Stimulated activated CD8-positive, alpha-beta memory T cell treated with anti-CD3 and anti-CD28 coated beads, Interleukin-4, amount 100 ng/mL, for 48 hours (primary cell): ENCODE measurements at regions not wholly inside any gene's neighbourhood (a gene's known extent, or its start where the extent isn't known, plus 50 kb on each side); places are given as distances from the start of the nearest gene placed in this dataset.
"Not testable (repeated sequence)": the region's sequence is repeated elsewhere in the genome, so short reads cannot be mapped to it uniquely, and the experiment has no call there.

Experiments
- DNase-seq: peaks from one replicate; pipeline ENCODE4 v3.0.0-alpha.2; 2020

DNA sequence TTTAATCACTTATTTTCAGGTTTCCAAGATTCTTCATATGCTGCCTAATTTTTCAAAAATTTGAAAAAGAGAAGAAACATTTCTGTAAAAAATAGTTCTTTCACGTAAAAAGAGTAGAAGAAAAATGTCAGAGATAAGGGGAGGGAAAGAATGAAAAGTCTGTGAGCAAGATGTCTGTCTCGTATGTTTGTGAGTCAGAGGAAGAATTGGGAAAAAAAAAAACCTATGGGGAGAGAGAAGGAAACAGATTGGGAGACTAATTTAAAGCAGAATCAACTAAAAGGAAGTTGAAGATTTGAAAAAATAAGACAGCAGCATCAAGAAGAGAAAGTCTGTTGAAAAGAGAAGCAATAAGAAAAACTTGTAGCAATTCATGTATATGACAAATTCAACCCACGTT lies 456.3 kb downstream of the HINT1 start:
- DNase-seq: no peak

DNA sequence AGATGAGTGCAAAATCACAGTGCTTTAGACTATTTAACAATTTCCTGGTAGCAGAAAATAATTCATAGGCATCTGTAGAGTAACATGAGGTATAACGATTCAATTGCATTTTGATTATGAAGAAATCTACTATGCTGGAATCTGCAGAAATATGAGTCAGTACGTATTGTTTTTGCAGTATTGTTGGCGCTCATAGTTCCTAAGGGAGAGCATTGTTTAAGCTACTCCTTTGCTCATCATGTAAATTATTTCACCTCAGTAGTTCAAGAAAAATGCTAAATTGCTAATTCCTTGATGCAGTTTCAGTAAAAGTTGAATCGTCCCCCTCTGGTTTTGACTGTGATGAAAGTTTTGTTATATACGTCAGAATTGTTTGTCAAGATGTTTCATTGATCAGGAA lies 458.4 kb downstream of the HINT1 start:
- DNase-seq: no peak

DNA sequence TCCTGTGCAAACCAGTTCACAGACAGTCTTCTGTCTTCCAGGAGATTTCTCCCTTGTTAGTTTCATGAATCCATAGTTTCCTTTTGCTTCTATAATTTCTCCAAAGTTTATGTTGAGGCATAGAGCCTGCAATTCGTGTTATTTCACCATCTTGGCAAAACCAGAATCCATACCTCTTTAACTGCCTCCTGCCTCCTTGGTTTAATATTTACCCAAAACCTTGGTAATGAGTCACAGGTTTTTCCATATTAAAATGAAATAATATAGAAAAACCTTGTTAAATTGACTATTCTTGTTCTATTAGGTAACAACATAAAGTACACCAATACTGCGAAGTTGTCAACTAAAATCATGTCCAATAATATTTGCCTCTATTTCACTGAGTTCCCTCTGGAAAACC lies 459.7 kb downstream of the HINT1 start:
- DNase-seq: no peak

DNA sequence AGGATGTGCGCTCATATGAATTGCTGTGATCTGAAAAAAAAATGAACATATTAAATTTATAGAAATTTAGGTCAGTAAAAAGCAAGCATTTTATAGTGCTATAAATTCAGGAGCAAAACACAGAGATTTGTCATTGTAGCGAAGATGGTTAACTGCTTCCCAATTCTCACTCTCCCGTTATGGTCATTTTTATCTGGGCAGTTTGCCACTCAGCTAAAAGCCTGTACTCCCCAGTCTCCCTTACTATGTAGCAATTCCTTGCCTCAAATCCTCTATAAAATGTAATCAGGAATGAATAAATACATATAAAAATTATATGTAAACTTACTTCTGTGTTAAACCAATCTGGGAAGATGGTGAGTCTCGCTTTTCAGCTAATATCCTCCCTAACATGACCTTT lies 471.5 kb downstream of the HINT1 start:
- no peak for DNase-seq

DNA sequence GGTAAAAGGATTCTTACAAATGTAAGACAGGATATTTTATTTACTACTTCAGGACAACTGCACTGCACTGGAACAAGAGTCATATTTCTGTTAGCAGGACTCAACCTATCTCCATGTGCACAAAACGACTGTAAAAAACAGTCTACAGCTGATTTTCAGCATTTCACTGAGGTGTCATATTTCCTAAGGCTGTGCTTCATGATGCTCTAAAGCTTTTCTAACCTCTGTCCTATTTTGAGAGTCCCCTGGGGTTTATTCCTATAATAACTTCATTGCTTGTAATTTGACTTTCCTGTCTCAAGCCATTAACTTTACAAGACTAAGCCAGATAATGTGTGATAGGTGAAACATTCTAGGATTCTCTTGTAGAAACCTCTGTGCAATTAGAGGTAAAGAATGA lies 472.3 kb downstream of the HINT1 start:
- no peak for DNase-seq

DNA sequence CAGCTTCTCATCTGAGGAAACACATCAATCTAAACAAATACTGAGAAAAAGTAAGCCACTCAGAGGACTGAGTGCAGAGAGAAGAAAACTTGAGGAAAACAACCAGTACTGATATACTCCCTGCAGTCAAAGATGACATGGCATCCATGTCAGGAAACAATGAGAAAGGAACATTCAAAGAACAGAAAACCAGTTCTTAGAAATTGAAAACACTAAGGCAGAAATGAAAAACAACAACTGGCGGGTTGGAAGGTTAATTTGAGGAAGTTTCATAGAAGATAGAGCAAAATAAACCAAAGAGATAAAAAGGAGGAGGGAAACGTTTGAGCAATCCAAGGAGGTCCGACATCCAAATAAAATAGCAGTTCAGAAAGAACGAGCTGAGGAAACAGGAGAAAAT lies 475.2 kb downstream of the HINT1 start:
- DNase-seq: no peak

DNA sequence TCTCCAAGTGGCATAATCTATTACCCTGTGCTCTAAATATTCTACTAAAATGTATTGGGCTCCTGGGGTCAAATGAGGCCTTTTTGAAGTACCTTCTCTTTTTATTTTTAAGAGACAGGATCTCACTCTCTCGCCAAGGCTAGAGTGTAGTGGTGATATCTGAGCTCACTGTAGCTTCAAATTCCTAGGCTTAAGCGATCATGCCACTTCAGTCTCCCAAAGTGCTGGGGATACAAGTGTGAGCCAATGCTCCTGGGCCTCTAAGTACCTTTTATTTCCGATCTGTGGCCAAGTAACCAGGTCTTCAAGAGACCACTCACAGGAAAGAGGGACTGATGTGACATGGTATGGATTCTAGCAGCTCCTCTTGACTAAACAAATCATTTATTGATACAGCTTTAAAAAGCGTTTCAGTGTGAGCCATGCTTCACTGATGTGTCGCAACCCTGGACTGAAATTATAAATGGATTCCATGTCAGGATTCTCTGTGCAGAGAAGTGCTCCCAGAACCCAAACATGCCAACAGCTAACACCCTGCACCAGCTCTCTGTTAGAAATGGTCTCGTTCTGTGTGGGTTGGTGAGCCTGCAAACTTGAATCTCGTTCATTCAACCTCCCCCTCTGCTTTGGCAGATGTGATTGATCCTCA lies 477.8 kb downstream of the HINT1 start:
- no peak for DNase-seq

DNA sequence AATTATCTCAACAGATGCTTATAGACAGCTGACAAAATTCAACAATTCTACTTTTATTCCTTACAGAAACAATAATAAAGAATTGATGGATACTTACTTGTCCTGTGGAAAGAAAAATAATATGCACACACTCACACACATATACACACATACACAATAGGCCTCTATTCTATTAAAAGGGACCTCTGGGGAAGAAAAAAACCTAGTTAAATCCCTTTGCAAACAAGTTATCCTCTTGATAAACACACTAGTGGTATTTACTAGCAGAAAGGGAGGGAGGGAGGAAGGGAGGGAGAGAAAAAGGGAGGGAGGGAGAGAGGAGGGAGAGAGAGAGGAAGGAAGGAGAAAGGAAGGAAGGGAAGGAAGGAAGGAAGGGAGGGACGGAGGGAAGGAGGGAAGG lies 486.4 kb downstream of the HINT1 start:
- DNase-seq: no peak

DNA sequence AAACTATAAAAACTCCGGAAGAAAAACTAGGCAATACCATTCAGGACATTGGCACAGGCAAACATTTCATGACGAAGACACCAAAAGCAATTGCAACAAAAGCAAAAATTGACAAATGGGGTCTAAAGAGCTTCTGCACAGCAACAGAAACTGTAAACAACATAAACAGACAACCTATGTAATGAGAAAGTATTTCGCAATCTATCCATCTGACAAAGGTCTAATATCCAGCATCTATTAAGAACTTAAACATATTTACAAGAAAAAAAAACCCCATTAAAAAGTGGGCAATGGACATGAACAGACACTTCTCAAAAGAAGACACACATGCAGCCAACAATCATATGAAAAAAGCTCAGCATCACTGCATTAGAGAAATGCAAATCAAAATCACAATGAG lies 498.6 kb downstream of the HINT1 start:
- no peak for DNase-seq

DNA sequence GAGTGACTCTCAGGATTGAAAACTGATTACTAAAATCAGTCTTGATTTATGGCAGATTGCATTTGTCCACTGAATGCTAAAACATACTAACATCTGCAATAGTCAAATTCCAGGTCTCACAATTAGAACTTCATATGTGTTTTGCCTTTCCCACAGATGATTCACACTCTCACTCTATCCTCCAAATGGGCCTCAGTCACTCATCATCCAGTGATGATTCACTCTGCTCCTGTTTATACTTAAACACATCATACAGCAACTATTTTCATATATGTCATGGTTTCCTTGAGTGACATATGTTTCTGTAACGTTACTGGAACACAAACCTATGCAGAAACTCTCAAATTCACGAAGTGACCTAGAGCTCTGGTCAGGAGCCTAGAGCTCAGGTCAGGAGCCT lies 512.9 kb downstream of the HINT1 start:
- DNase-seq: no peak

DNA sequence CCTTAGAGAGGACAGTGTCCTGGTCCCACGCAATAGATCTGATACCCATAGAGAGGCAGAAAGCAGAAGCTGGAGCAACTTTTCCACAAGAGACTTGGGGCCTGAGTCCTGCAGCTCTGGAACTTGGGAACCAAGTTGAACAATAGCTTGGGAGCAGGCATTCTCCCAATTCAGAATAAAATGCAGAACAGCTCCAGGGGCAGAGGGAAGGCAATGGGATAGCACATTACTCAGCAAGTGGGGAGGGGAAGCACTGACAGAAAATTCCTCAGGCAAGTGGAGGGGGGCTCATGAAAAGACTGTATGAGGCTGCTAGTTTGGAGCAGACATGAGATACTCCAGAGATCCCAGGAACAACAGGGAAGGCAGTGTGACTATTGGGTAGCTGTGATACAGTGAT lies 513.6 kb downstream of the HINT1 start:
- DNase-seq: no peak

DNA sequence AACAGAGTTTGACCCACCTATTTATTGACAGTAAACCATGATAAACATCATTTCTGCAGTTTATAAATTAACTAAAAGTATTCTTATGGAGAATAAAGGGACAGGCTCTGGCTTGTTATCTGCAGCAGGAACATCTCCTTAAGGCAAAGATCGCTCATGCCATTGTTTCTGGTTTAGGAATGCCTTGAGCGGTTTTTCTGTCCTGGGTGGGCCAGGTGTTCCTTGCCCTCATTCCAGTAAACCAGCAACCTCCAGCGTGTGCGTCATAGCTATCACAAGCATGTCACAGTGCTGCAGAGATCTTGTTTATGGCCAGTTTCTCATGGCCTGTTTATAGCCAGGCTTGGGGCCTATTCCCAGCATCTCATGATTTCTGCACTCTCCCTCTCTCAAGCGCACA lies 521.7 kb downstream of the HINT1 start:
- no peak for DNase-seq

DNA sequence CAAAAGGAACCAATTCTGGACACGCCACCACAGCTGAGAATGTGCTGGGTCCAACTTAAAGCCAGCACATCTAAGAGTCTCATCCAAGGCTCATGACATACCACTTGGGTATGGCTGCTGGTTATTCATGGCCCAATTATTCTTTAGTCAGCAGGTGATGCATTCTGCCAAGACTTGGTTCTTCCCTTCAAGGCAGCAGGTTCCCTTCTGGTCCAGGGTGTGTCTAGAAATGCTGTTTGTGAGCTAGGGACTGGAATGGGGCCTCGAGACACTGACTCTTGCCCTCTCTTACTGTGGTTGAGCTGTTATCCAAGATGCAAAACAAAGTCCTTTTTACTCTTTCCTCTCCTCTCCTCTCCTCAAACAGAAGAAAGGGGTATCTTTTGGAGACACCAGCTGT lies 522.6 kb downstream of the HINT1 start:
- no peak for DNase-seq

DNA sequence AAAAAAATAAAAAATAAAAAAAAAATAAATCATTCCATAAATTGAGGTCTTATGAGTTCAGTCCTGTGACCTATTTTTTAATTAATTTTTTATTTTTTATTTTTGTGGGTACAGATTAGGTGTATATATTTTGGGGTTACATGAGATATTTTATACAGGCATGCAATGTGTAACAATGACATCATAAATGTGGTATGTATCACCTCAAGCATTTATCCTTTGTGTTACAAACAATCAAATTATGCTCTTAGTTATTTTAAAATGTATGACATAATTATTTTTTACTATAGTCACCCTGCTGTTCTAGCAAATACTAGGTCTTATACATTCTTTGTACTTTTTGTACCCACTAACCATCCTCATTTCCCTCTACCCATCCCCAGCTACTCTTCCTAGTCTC lies 537.9 kb downstream of the HINT1 start:
- DNase-seq: no peak

DNA sequence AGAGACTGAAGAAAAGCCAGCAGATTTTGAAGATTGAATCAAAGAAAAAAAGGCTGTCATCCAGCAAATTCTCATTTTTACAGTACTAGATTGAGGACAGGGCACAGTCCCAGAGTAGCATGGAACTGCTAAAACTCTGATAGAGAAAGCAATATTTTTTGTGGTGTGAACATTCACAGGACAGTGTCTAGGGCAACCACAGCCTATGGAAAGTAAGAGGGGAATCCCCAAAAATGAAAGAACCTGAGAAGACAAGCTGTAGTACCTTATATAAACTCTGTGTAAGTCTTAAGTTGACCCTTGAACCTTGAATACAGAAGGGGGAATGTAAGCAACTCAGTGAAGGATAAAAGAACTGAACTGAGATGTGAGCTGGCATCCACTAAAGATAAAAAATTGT lies 540.3 kb downstream of the HINT1 start:
- no peak for DNase-seq

DNA sequence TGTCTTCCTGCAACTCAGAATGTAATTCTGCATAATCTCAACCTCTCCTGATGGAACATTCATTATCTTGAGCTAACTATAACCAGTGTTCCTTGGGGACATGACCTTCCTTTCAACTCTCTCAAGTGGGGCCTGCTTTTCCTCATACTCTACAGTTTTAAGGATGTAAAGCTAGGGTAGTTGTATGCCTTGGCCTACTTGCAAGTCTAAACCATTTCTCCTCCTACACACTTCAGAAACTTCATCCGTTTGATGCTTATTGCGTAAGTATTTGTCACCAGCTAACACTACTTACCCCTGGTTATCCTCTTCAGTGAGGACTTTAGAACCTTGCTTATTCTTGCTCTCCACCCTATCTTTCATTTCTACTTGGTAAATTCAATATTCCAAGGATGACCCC lies 548.9 kb downstream of the HINT1 start:
- no peak for DNase-seq

DNA sequence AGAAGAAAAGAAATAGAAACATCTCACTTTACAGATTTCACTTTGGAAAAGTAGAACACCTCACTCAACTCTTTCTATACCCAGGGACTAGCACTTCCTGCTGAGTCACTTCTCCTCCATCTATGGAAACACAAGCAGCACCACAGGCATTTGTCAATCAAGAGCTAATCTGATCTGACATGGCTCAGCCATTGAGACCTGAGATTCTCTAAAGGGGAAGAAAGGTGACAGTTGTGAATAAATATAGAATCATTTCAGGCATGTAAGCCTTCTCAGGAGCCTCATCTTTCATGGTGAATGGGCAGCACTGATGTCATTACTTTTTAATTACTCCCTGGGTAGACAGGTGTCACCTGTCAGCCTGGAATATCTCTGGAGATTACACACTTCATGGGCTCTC lies 559.8 kb downstream of the HINT1 start:
- no peak for DNase-seq

DNA sequence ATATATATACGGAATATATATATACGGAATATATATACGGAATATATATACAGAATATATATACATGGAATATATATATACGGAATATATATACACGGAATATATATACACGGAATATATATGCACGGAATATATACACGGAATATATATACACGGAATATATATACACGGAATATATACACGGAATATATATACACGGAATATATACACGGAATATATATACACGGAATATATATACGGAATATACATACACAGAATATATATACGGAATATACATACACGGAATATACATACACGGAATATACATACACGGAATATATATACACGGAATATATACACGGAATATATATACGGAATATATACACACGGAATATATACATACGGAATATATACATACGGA lies 568.4 kb downstream of the HINT1 start:
- DNase-seq: not testable (repeated sequence)

DNA sequence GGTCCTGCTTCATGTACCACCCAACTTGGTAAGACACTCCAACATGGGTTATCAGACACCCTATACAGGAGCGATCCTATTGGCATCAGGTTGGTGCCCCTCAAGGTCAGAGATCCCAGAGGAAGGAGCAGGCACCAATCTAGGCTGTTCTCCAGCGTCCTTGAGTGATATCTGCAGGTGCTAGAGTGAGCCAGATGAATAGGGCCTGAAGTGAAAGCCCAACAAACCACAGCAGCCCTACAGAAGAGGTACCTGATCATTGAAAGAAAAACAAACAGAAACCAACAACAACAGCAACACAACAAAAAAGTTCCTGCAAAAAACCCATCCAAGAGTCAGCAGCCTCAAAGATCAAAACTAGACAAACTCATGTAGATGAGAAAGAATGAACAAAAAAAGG lies 584.8 kb downstream of the HINT1 start:
- DNase-seq: no peak

DNA sequence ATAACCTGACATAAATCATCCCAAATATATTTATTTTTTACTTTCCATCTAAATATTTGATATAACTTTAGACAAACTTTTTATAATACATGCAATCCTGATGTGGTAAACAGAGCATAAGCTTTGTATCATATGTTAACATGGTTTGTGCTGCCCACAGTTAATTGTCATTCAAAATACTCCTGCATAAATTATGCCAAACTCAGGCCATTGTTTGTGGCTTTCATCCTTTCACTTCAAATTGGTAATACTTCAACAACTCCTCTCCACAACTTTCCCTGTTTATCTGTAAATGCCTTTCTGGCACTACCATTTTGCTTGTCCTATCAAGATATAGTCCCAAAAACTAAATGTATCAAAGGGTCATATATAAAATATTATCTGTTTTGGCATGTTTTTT lies 586.7 kb downstream of the HINT1 start:
- no peak for DNase-seq

DNA sequence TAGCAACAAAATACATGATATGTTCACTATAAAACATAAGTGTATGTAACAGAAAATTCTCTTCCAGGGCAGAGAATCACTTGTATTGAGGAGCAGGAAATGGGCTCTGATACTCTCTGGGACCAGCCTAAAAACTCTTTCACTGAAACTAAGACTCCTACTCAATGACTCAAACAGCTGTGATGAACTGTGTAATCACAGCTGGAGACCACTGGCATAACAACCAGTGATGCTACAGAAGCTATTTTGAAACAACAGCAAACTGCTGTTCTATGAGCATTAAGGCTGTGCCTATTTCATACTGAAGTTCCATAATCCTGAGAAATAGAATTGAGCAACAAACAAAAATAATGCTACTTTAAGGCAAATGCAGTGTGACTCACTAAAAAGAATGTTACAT lies 594.0 kb downstream of the HINT1 start:
- DNase-seq: no peak

DNA sequence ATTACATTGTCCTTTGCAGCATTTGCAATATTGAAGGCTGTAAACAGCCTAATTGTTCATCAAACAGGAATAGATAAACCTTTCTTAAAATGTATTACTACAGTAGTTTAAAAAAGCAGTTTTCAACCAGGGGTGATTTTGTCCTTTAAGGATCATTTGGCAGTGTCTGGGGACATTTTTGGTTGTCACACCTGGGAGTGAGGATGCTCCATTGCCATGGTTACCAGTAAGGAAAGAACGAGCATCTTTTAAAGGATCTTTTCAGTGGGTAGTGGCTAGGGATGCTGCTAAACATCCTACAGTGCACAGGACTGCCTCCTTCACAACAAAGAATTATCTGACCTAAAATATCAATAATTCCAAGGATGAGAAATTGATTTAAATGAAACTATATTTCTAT lies 596.3 kb downstream of the HINT1 start:
- DNase-seq: no peak

DNA sequence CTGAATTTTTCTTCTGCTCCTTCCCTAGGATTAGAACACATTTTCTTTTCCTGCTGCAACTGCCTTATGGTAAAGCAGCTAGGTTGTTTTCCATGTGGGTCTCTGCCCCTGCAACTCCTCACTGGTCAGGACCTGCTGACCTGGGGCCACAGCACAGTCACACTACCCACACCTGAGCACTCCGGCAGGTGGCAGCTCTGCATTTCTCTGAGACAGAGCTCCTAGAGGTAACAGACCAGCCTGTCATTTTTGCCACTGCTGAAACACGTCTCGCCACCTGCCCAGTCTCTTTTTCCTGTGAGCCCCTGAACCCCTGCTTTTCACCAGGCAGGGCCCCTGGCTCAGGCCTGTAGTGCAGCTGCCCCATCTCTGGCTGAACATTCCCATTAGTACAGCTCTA lies 609.6 kb downstream of the HINT1 start:
- DNase-seq: no peak

DNA sequence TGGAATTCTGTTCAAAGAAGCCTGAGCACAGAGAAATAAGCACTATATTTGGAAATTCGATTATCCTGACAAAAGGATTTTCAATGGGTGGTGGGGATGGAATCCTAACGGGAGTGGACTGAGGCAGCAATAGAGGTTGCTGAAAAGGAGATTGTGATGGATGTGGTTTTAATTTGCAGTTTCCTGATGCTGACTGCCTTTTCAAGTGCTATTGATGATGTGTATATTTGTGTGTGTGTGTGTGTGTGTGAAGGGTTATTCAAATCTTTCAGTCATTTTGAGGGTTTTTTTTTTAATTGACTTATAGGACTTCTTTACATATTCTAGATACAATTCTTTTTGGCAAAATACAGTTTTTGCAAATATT lies 614.5 kb downstream of the HINT1 start:
- no peak for DNase-seq

DNA sequence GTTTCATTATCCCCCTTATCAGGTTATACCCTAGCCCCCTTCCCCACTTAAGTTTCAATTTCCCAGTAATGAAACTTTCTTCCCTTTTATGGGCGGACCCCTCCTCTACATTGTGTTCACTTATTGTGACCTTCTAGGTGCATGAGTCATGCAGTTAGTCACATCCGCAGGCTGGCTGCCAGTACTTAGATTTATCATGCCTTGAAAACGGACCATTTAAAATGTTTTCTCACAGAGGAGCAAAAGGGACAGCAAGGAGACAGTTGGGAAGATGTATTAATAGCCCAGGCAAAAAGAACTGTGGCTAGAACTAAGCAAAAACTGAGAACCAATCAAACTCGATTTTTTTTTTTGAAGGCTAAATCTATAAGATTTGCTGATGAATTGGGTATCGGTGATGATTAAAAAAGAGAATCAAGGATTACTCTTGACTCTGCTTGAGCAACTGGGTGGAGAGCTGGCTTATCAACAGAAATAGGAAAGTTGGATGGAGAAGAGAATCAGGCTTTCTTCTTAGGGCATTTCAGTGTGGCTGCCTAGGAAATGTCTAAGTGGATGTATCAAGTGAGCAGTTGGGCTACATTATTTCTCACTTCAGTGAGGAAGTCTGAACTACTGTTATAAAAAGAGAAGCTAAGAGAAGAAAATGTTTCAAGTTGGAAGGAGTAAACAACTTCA lies 615.0 kb downstream of the HINT1 start:
- DNase-seq: no peak
